ENCODE measurements at regions not wholly inside any gene's neighbourhood (a gene's known extent, or its start where the extent isn't known, plus 50 kb on each side); places are given as distances from the start of the nearest gene placed in this dataset.

DNA sequence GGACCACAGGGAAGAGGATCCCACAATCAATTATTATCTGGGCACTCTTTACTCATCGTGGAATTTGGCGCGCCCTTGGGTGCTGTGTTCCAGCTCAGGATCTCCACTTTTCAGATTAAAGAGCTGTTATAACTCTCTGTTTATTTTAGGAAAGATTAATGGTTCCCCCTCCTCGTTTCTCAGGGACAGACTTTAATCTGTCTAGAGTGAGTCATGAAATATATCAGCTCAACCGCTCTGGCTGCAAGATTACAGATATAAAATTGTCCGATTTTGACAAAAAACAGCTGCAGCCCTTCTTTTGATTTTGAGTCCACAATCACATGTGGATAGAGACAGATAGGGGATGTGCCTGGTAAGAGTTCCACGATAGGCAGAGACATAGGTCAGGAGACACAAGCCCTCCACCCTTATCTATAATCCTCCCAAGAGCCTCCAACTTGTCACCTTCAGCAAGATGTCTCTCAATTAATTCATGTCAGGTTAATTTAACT lies 77.6 kb upstream of the ANKRD55 start:
- POLR2A ChIA-PET = no interaction called here
- intact Hi-C loops (cut with micrococcal nuclease; ENCODE audit: unreplicated experiment) = no loop called here

More for the DNA sequence above, 77.6 kb upstream of the ANKRD55 start:
- Histone ChIP-seq H3K27ac (ENCODE audit: extremely low read length, insufficient read depth, low read length) (no peak overlapping the region), H2AFZ (ENCODE audit: low read length) (no peak overlapping the region), H3K36me3 (replicated peaks in 1 of 2; ENCODE audit: control insufficient read depth in 1 of 2, insufficient read depth in 2 of 2, low read length in 2 of 2) (no peaks in the 10 kb centered on the region), H3K9ac (ENCODE audit: insufficient read depth, low read depth, low read length) (no peak overlapping the region), H3K79me2 (ENCODE audit: insufficient read depth, low read length) (no peaks in the 10 kb centered on the region), H3K9me3 (ENCODE audit: low read length) (peaks cover 14% of the 10 kb centered on the region), H4K20me1 (ENCODE audit: insufficient read depth, low read length) (no peaks in the 10 kb centered on the region), H3K4me2 (ENCODE audit: low read depth, low read length) (no peak overlapping the region), H3K4me1 (ENCODE audit: insufficient read depth, low read length) (peaks cover 50% of the 10 kb centered on the region), H3K4me3 (replicated peaks in 1 of 3; ENCODE audit: insufficient read depth in 1 of 3, low read depth in 2 of 3, low read length in 3 of 3) (no peak overlapping the region), H3K27me3 (ENCODE audit: control insufficient read depth in 1 of 2, insufficient read depth in 2 of 2, low read length in 2 of 2) (no peaks in the 10 kb centered on the region)
- CTCF ChIA-PET (ENCODE audit: low intra/inter-chr PET ratio, low total read pairs) = no interaction called here
- ATAC-seq (no peak), FAIRE-seq (no peak), DNase-seq (ENCODE audit: low spot score) (no peak)
- no TSS peak for BruUV-seq (replicated peaks)
- 83% methylated on average over 7 of the region's 7 CpGs for WGBS (ENCODE audit: low lambda C conversion rate)
- in situ Hi-C loops (cut with HindIII; ENCODE audit: extremely low pct_ligation_motif_present, low pct_unique_long_range_greater_than_20kb) = no loop called here
- TF ChIP-seq, protein P1, sequence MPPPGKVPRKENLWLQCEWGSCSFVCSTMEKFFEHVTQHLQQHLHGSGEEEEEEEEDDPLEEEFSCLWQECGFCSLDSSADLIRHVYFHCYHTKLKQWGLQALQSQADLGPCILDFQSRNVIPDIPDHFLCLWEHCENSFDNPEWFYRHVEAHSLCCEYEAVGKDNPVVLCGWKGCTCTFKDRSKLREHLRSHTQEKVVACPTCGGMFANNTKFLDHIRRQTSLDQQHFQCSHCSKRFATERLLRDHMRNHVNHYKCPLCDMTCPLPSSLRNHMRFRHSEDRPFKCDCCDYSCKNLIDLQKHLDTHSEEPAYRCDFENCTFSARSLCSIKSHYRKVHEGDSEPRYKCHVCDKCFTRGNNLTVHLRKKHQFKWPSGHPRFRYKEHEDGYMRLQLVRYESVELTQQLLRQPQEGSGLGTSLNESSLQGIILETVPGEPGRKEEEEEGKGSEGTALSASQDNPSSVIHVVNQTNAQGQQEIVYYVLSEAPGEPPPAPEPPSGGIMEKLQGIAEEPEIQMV (CRISPR knock-in tag; IDR thresholded peaks at IDR 0.05; ENCODE audit: low read depth) = no peak
- no peak for TF ChIP-seq ZNF570 (CRISPR knock-in tag; IDR thresholded peaks at IDR 0.05; ENCODE audit: borderline replicate concordance)
- no peak for TF ChIP-seq ZNF17 (CRISPR knock-in tag; IDR thresholded peaks at IDR 0.05)
- no peak for TF ChIP-seq ARHGAP35 (CRISPR knock-in tag; IDR thresholded peaks at IDR 0.05; ENCODE audit: borderline replicate concordance)
- TF ChIP-seq, protein P2, sequence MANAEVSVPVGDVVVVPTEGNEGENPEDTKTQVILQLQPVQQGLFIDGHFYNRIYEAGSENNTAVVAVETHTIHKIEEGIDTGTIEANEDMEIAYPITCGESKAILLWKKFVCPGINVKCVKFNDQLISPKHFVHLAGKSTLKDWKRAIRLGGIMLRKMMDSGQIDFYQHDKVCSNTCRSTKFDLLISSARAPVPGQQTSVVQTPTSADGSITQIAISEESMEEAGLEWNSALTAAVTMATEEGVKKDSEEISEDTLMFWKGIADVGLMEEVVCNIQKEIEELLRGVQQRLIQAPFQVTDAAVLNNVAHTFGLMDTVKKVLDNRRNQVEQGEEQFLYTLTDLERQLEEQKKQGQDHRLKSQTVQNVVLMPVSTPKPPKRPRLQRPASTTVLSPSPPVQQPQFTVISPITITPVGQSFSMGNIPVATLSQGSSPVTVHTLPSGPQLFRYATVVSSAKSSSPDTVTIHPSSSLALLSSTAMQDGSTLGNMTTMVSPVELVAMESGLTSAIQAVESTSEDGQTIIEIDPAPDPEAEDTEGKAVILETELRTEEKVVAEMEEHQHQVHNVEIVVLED (CRISPR knock-in tag; IDR thresholded peaks at IDR 0.05; ENCODE audit: borderline replicate concordance) = no peak
- TF ChIP-seq ZFP1 (CRISPR knock-in tag; IDR thresholded peaks at IDR 0.05) = no peak
- TF ChIP-seq, protein P3, sequence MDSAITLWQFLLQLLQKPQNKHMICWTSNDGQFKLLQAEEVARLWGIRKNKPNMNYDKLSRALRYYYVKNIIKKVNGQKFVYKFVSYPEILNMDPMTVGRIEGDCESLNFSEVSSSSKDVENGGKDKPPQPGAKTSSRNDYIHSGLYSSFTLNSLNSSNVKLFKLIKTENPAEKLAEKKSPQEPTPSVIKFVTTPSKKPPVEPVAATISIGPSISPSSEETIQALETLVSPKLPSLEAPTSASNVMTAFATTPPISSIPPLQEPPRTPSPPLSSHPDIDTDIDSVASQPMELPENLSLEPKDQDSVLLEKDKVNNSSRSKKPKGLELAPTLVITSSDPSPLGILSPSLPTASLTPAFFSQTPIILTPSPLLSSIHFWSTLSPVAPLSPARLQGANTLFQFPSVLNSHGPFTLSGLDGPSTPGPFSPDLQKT (CRISPR knock-in tag; IDR thresholded peaks at IDR 0.05; ENCODE audit: borderline replicate concordance) = no peak
- no peak for TF ChIP-seq ZIK1 (CRISPR knock-in tag; IDR thresholded peaks at IDR 0.05; ENCODE audit: borderline replicate concordance, low read depth)

Measured in HepG2 (cell line).